Endothelial cell of umbilical vein (primary cell): ENCODE measurements at regions not wholly inside any gene's neighbourhood (a gene's known extent, or its start where the extent isn't known, plus 50 kb on each side); places are given as distances from the start of the nearest gene placed in this dataset.

ENCODE experiments used
- BruUV-seq: library from RNA; stranded (reverse); fragments of 400-500 nt; replicated peaks from 2 replicates; lab custom pipeline; 2021; lab: Mats Ljungman, UMichigan
- CTCF ChIA-PET: fragments of 300-600, 350-600 bp; sonication (Branson Sonifier 250); formaldehyde crosslinking; loops from one replicate; lab custom pipeline; 2021; ENCODE audit warnings: antibody characterized with exemption, inconsistent platforms; lab: Charles Lee
- POLR2A ChIA-PET: fragments of 300-600, 350-600 bp; sonication (Branson Sonifier 250); formaldehyde crosslinking; loops from one replicate; lab custom pipeline; 2021; ENCODE audit warnings: antibody characterized with exemption, inconsistent platforms; lab: Charles Lee
- DNase-seq: peaks from one replicate; pipeline ENCODE4 v3.0.0-alpha.2; 2011; ENCODE audit warnings: low read depth, low spot score
- FAIRE-seq: peaks from 2 replicates; lab custom pipeline; 2011; peaks lifted over from hg19 to GRCh38; lab: Jason Lieb, UNC
- H2AFZ ChIP-seq: 2 replicates; pipeline ENCODE4 v1.6.0; 2012; ENCODE audit warnings: low read depth, low read length, control low read depth, inconsistent platforms
- H3K27ac ChIP-seq: 2 replicates; pipeline ENCODE4 v1.5.1; 2011; ENCODE audit warnings: low read depth, mild to moderate bottlenecking, control low read depth, low read length, moderate library complexity; ENCODE audit not compliant: insufficient read depth
- H3K27me3 ChIP-seq, 2 experiments: 2 replicates each; pipeline versions ENCODE4 v1.6.0 to v1.6.1; 2011; ENCODE audit warnings: low read length in 2 of 2, mixed read lengths in 1 of 2; ENCODE audit not compliant: control insufficient read depth in 2 of 2, insufficient read depth in 2 of 2
- H3K36me3 ChIP-seq, 2 experiments: 2 replicates in 1 of 2; 3 replicates in 1 of 2; pipeline ENCODE4 v1.5.1; 2011; ENCODE audit warnings: low read length in 2 of 2, mild to moderate bottlenecking in 1 of 2, moderate library complexity in 1 of 2; ENCODE audit not compliant: control insufficient read depth in 2 of 2, insufficient read depth in 2 of 2; ENCODE audit errors: extremely low read depth in 1 of 2
- H3K4me1 ChIP-seq: 3 replicates; pipeline ENCODE4 v1.5.1; 2011; ENCODE audit warnings: mild to moderate bottlenecking, low read length; ENCODE audit not compliant: control insufficient read depth, insufficient read depth; ENCODE audit errors: extremely low read depth
- H3K4me2 ChIP-seq: 2 replicates; pipeline ENCODE4 v1.6.1; 2011; ENCODE audit warnings: low read length, control low read depth, mixed read lengths; ENCODE audit not compliant: insufficient read depth
- H3K4me3 ChIP-seq, 3 experiments: fragments of 200-600 bp in 1 of 3; sonication (generic), shearing (Covaris generic) in 1 of 3; replicated peaks in 1 of 3; 2 replicates each; pipeline ENCODE4 v1.5.1; 2011 to 2016; ENCODE audit warnings: control low read depth in 3 of 3, low read length in 3 of 3, mild to moderate bottlenecking in 2 of 3, inconsistent platforms in 1 of 3, low read depth in 1 of 3, moderate library complexity in 1 of 3; ENCODE audit not compliant: insufficient read depth in 1 of 3
- H3K79me2 ChIP-seq: 2 replicates; pipeline ENCODE4 v1.6.0; 2012; ENCODE audit warnings: low read length, inconsistent platforms; ENCODE audit not compliant: control insufficient read depth, insufficient read depth
- H3K9ac ChIP-seq: replicated peaks from 2 replicates; pipeline ENCODE3; 2011; ENCODE audit warnings: low read length, control low read depth; ENCODE audit not compliant: insufficient read depth; ENCODE audit errors: extremely low read depth
- H3K9me1 ChIP-seq: replicated peaks from 3 replicates; pipeline ENCODE4 v1.6.0; 2011; ENCODE audit warnings: mild to moderate bottlenecking, low read length; ENCODE audit not compliant: control insufficient read depth, insufficient read depth; ENCODE audit errors: extremely low read depth
- H3K9me3 ChIP-seq: replicated peaks from 2 replicates; pipeline ENCODE4 v1.5.1; 2012; ENCODE audit warnings: low read length, inconsistent platforms; ENCODE audit not compliant: control insufficient read depth, insufficient read depth
- H4K20me1 ChIP-seq: replicated peaks from 2 replicates; pipeline ENCODE3; 2011; ENCODE audit warnings: mild to moderate bottlenecking, low read length; ENCODE audit not compliant: control insufficient read depth, insufficient read depth; ENCODE audit errors: extremely low read depth
- EZH2 ChIP-seq: IDR thresholded peaks from 2 replicates; pipeline ENCODE4 v1.6.1; 2012; ENCODE audit warnings: borderline replicate concordance, low read depth, mild to moderate bottlenecking, moderate library complexity, low read length, inconsistent platforms; ENCODE audit not compliant: severe bottlenecking
- FOS ChIP-seq: IDR thresholded peaks from 2 replicates; pipeline ENCODE4 v1.6.1; 2011; ENCODE audit warnings: mild to moderate bottlenecking, low read length, moderate library complexity, borderline replicate concordance; ENCODE audit not compliant: insufficient read depth
- GATA2 ChIP-seq: IDR thresholded peaks from 2 replicates; pipeline ENCODE4 v1.7.0; 2011; ENCODE audit warnings: low read depth, mild to moderate bottlenecking, moderate library complexity, mixed read lengths, low read length; ENCODE audit not compliant: insufficient read length, insufficient read depth
- JUN ChIP-seq: IDR thresholded peaks from 2 replicates; pipeline ENCODE4 v1.6.1; 2011; ENCODE audit warnings: borderline replicate concordance, low read depth; ENCODE audit not compliant: insufficient read length, insufficient read depth
- MAX ChIP-seq: IDR thresholded peaks from 2 replicates; pipeline ENCODE4 v1.6.1; 2011; ENCODE audit not compliant: insufficient read depth, insufficient read length
- MYC ChIP-seq: IDR thresholded peaks from one replicate; pipeline ENCODE4 v1.6.1; 2011; ENCODE audit warnings: mild to moderate bottlenecking, low read depth, low read length
- POLR2A ChIP-seq: IDR thresholded peaks from 2 replicates; pipeline ENCODE4 v1.6.1; 2012; ENCODE audit warnings: low read depth, mild to moderate bottlenecking, control low read depth, low read length
- POLR2AphosphoS5 ChIP-seq: IDR thresholded peaks from 2 replicates; pipeline ENCODE4 v1.6.1; 2012; ENCODE audit warnings: low read depth, mild to moderate bottlenecking, control low read depth, low read length, moderate library complexity; ENCODE audit not compliant: insufficient read depth
- dilution Hi-C: fragments of 300-500 bp; cut with MboI; formaldehyde crosslinking; loops from one replicate; pipeline ENCODE4 v1.15.0; 2019; ENCODE audit warnings: low sequenced_read_pairs; ENCODE audit not compliant: extremely low pct_ligation_motif_present
- intact Hi-C: fragments of 100-400 bp; cut with micrococcal nuclease; formaldehyde crosslinking; loops from one replicate; pipeline ENCODE4 v1.10.0; 2022
- TF ChIP-seq, protein P1 (sequence below), 2 donors: IDR thresholded peaks; 1 replicate in 1 of 2; 2 replicates in 1 of 2; pipeline ENCODE4 v1.5.1; 2011; ENCODE audit warnings: low read length in 2 of 2, mild to moderate bottlenecking in 2 of 2, moderate library complexity in 2 of 2, control low read depth in 1 of 2, inconsistent platforms in 1 of 2, low read depth in 1 of 2; ENCODE audit not compliant: insufficient read depth in 1 of 2; ENCODE audit errors: extremely low read depth in 1 of 2

GRCh38 chr14:62436261-62436660, 609.0 kb downstream of the KCNH5 start:
- H3K9ac ChIP-seq: no peak overlapping the region
- no peaks in the 10 kb centered on the region for H3K9me1 ChIP-seq
- FAIRE-seq (no peak), DNase-seq (no peak)
- no TSS peak for BruUV-seq
- no peaks in the 10 kb centered on the region for H4K20me1 ChIP-seq
- no peak overlapping the region for H3K4me2 ChIP-seq
- H3K9me3 ChIP-seq: peaks cover 4% of the 10 kb centered on the region
- intact Hi-C loops (no loop called here), dilution Hi-C loops (no loop called here)
- no peak overlapping the region for H2AFZ ChIP-seq
- H3K4me1 ChIP-seq: no peaks in the 10 kb centered on the region
- H3K36me3 ChIP-seq: no peaks in the 10 kb centered on the region
- no peak overlapping the region for H3K27ac ChIP-seq
- TF ChIP-seq POLR2AphosphoS5: no peak
- no peak for TF ChIP-seq EZH2
- TF ChIP-seq, protein P1, sequence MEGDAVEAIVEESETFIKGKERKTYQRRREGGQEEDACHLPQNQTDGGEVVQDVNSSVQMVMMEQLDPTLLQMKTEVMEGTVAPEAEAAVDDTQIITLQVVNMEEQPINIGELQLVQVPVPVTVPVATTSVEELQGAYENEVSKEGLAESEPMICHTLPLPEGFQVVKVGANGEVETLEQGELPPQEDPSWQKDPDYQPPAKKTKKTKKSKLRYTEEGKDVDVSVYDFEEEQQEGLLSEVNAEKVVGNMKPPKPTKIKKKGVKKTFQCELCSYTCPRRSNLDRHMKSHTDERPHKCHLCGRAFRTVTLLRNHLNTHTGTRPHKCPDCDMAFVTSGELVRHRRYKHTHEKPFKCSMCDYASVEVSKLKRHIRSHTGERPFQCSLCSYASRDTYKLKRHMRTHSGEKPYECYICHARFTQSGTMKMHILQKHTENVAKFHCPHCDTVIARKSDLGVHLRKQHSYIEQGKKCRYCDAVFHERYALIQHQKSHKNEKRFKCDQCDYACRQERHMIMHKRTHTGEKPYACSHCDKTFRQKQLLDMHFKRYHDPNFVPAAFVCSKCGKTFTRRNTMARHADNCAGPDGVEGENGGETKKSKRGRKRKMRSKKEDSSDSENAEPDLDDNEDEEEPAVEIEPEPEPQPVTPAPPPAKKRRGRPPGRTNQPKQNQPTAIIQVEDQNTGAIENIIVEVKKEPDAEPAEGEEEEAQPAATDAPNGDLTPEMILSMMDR (IDR thresholded peaks at IDR 0.05; ENCODE audit: extremely low read depth in 1 of 2, insufficient read depth in 1 of 2, low read depth in 1 of 2, low read length in 2 of 2): no peak
- no peaks in the 10 kb centered on the region for H3K27me3 ChIP-seq
- POLR2A ChIA-PET: no interaction called here
- no peaks in the 10 kb centered on the region for H3K79me2 ChIP-seq
- CTCF ChIA-PET: no interaction called here
- no peak overlapping the region for H3K4me3 ChIP-seq

DNA sequence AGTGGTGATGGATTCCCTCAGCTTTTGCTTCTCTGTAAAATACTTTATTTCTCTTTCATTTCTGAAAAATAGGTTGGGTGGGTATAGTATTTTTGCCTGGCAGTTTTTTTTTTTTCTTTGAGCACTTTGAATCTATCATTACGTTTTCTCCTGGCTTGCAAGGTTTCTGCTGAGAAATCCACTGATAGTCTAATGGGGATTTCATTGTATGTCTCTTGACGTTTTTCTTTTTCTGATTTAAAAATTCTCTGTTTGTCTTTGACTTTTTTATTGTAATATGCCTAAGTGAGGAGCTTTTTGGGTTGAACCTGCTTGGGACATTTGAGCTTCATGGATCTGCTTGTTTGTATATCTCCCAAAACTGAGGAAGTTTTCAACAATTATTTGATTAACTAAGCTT, 606.0 kb downstream of the KCNH5 start:
- Histone ChIP-seq H3K79me2 (no peaks in the 10 kb centered on the region), H3K4me1 (no peaks in the 10 kb centered on the region), H3K9me3 (peaks cover 4% of the 10 kb centered on the region), H3K36me3 (no peaks in the 10 kb centered on the region), H2AFZ (no peak overlapping the region), H3K9me1 (no peaks in the 10 kb centered on the region), H3K27ac (no peak overlapping the region), H3K9ac (no peak overlapping the region), H3K4me2 (no peak overlapping the region), H3K4me3 (no peak overlapping the region), H4K20me1 (no peaks in the 10 kb centered on the region), H3K27me3 (no peaks in the 10 kb centered on the region)
- POLR2A ChIA-PET: no interaction called here
- CTCF ChIA-PET: no interaction called here
- no TSS peak for BruUV-seq
- dilution Hi-C loops (no loop called here), intact Hi-C loops (no loop called here)
- FAIRE-seq: no peak
- no peak for DNase-seq
- no peak for TF ChIP-seq JUN
- TF ChIP-seq, protein P1 (IDR thresholded peaks at IDR 0.05; ENCODE audit: extremely low read depth in 1 of 2, insufficient read depth in 1 of 2, low read depth in 1 of 2, low read length in 2 of 2): no peak
- TF ChIP-seq EZH2: no peak
- TF ChIP-seq POLR2AphosphoS5: no peak
- no peak for TF ChIP-seq GATA2
- TF ChIP-seq MAX: no peak
- no peak for TF ChIP-seq POLR2A
- no peak for TF ChIP-seq MYC
- TF ChIP-seq FOS: no peak
